ENCODE measurements at regions not wholly inside any gene's neighbourhood (a gene's known extent, or its start where the extent isn't known, plus 50 kb on each side); places are given as distances from the start of the nearest gene placed in this dataset.
"Not testable (repeated sequence)": the region's sequence is repeated elsewhere in the genome, so short reads cannot be mapped to it uniquely, and the experiment has no call there.

DNA sequence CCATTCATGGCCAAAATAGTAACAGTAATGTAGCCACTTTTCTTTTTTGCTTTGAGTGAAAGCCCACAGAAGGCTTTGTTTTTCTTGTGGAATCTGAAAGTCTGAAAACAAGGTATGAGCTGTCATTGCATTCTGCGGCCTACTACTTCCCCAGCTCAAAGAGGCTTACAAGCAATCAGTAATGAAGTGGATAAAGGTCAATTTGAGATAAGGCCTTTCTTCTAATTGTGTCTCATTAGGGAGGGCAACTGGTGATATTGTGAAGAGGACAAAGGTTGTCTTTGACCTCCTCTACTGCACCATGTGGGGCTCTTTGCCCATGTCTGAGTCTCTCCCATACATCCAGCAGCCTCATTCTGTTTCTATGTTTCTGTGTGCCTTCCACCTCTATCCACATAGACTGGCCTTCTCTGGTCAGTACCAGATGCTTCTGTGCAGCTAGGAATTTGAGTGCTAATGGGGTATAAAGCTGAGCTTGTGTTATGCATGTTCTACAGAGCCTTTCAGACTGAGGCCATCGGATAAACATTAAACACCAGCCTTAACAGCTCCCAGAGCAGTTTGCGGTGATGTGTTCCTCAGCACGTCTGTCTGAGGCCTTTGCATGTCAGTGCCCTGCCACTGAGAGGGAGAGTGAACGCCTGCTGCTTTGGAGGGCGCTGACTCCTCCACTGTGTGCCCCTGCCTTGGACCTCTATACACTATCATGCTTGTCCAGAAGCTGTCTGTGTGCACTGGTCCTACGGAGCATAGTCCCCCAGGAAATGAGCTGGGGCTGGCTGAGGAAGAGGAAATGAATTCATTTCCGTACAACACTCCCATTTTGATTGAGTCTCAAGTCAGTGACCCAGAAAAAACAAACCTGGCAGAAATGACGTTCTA, 80.2 kb downstream of the SH2D1A start:
- Histone ChIP-seq H3K27ac (peak overlapping the region in 1 of 4 donors; percentile 65), H3K4me1 (no peaks in the 10 kb centered on the region), H3K27me3 (no peaks in the 10 kb centered on the region), H3K9me3 (no peaks in the 10 kb centered on the region), H3K4me3 (no peak overlapping the region), H3K36me3 (no peaks in the 10 kb centered on the region)
- TF ChIP-seq, protein P1, sequence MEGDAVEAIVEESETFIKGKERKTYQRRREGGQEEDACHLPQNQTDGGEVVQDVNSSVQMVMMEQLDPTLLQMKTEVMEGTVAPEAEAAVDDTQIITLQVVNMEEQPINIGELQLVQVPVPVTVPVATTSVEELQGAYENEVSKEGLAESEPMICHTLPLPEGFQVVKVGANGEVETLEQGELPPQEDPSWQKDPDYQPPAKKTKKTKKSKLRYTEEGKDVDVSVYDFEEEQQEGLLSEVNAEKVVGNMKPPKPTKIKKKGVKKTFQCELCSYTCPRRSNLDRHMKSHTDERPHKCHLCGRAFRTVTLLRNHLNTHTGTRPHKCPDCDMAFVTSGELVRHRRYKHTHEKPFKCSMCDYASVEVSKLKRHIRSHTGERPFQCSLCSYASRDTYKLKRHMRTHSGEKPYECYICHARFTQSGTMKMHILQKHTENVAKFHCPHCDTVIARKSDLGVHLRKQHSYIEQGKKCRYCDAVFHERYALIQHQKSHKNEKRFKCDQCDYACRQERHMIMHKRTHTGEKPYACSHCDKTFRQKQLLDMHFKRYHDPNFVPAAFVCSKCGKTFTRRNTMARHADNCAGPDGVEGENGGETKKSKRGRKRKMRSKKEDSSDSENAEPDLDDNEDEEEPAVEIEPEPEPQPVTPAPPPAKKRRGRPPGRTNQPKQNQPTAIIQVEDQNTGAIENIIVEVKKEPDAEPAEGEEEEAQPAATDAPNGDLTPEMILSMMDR (IDR thresholded peaks at IDR 0.05), result no peak
- TF ChIP-seq POLR2A (IDR thresholded peaks at IDR 0.05), result no peak
- DNase-seq, result no peak

DNA sequence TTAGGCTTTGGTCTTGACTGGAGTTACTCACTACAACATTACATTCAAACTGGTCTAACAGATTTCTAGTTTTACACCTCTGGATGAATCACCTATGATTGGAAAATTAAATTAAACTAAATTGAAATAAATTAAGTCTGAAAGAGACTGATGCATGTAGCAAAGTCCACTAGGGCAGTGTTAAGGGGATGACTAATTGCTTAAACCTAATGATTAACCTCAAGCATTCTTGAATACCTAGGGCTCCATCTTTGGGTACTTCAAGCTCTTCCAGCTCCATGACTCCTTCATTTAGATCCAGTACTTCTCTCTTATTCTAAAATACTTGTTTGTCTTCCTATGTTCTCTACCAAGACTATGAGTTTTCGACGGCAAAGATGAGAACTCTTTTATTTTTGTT, 86.8 kb downstream of the SH2D1A start:
- Histone ChIP-seq H3K4me3 (no peak overlapping the region), H3K27ac (no peak overlapping the region), H3K36me3 (no peaks in the 10 kb centered on the region), H3K9me3 (no peaks in the 10 kb centered on the region), H3K27me3 (no peaks in the 10 kb centered on the region), H3K4me1 (no peaks in the 10 kb centered on the region)
- no peak for DNase-seq
- TF ChIP-seq POLR2A (IDR thresholded peaks at IDR 0.05), result no peak
- TF ChIP-seq, protein P1 (IDR thresholded peaks at IDR 0.05), result no peak

- no peak for TF ChIP-seq POLR2A (IDR thresholded peaks at IDR 0.05)
- no peaks in the 10 kb centered on the region for H3K4me1 ChIP-seq
- H3K36me3 ChIP-seq, result no peaks in the 10 kb centered on the region
- no peak overlapping the region for H3K27ac ChIP-seq
- no peak for DNase-seq
- no peak overlapping the region for H3K4me3 ChIP-seq
- H3K27me3 ChIP-seq, result no peaks in the 10 kb centered on the region
- H3K9me3 ChIP-seq, result no peaks in the 10 kb centered on the region
Observed at GRCh38 chrX:124435616-124436015, 89.3 kb downstream of the SH2D1A start.

- Histone ChIP-seq H3K9me3 (no peaks in the 10 kb centered on the region), H3K36me3 (no peaks in the 10 kb centered on the region), H3K27ac (no peak overlapping the region), H3K27me3 (no peaks in the 10 kb centered on the region), H3K4me3 (no peak overlapping the region), H3K4me1 (no peaks in the 10 kb centered on the region)
- TF ChIP-seq, protein P1 (IDR thresholded peaks at IDR 0.05), result no peak
- TF ChIP-seq POLR2A (IDR thresholded peaks at IDR 0.05), result no peak
- no peak for DNase-seq
Observed at GRCh38 chrX:124440695-124441094, 94.3 kb downstream of the SH2D1A start.

GRCh38 chrX:124441971-124442590, 95.7 kb downstream of the SH2D1A start:
- H3K4me1 ChIP-seq, result no peaks in the 10 kb centered on the region
- H3K4me3 ChIP-seq, result no peak overlapping the region
- no peak for DNase-seq
- H3K27ac ChIP-seq, result no peak overlapping the region
- no peaks in the 10 kb centered on the region for H3K9me3 ChIP-seq
- no peaks in the 10 kb centered on the region for H3K36me3 ChIP-seq
- TF ChIP-seq POLR2A (IDR thresholded peaks at IDR 0.05), result no peak
- TF ChIP-seq, protein P1 (IDR thresholded peaks at IDR 0.05), result no peak
- no peaks in the 10 kb centered on the region for H3K27me3 ChIP-seq

- DNase-seq, result no peak
- no peak for TF ChIP-seq POLR2A (IDR thresholded peaks at IDR 0.05)
- TF ChIP-seq, protein P1 (IDR thresholded peaks at IDR 0.05), result no peak
- no peak overlapping the region for H3K4me3 ChIP-seq
- no peaks in the 10 kb centered on the region for H3K4me1 ChIP-seq
- H3K9me3 ChIP-seq, result no peaks in the 10 kb centered on the region
- H3K27ac ChIP-seq, result no peak overlapping the region
- H3K27me3 ChIP-seq, result no peaks in the 10 kb centered on the region
- no peaks in the 10 kb centered on the region for H3K36me3 ChIP-seq
Observed at GRCh38 chrX:124455966-124456365, 109.6 kb downstream of the SH2D1A start.

- not testable (repeated sequence) for H3K4me1 ChIP-seq, H3K36me3 ChIP-seq, H3K4me3 ChIP-seq, H3K27ac ChIP-seq, DNase-seq, H3K27me3 ChIP-seq, H3K9me3 ChIP-seq
Observed at GRCh38 chrX:124459851-124460250, 113.5 kb downstream of the SH2D1A start.
